ENCODE measurements at regions not wholly inside any gene's neighbourhood (a gene's known extent, or its start where the extent isn't known, plus 50 kb on each side); places are given as distances from the start of the nearest gene placed in this dataset.
A peak's percentile ranks its signal among the peaks of the same experiment; 100 is the strongest.

- TF ChIP-seq Cebpa-rat (IDR thresholded peaks at IDR 0.05), result peak in 1 of 11 experiments; percentile 43; a peak in 1 of 22 replicates
- no peak overlapping the region for H3K27ac ChIP-seq
Measured at GRCh38 chr12:58519839-58520238, 400.5 kb downstream of the LRIG3 start.

DNA sequence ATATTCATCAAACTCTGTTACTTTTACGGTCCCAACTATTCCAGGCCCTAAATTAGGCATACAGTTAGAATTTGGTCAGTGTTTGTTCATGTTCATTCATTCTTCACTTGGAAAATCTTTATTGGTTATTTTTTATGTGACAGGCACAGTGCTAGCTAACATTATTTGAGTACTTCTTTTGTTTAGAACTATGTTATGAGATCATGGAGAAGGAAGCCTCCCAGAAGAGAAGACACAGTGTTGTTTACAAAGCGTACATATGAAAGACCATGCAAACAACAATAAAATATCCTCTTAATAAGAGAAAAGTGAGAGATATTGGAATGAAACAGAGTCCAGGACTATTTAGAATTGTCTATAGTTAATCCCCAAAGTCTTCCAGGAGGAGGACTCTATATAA is 399.2 kb downstream of the LRIG3 start:
- Histone ChIP-seq H3K4me3 (no peak overlapping the region), H3K36me3 (no peaks in the 10 kb centered on the region), H3K4me1 (no peaks in the 10 kb centered on the region), H3K9me3 (replicated peaks in 1 of 11) (peaks cover 19 to 32% (median 22%) of the 10 kb centered on the region in 11 experiments), H3K4me2 (no peak overlapping the region), H4K20me1 (no peaks in the 10 kb centered on the region), H3K9ac (no peak overlapping the region), H3K27ac (no peak overlapping the region), H3K27me3 (no peaks in the 10 kb centered on the region)
- no peak for TF ChIP-seq Cebpa-rat (IDR thresholded peaks at IDR 0.05)

More at GRCh38 chr12:58519839-58520238, 400.5 kb downstream of the LRIG3 start:
- Histone ChIP-seq H3K27me3 (no peaks in the 10 kb centered on the region), H3K4me2 (no peak overlapping the region), H3K9ac (no peak overlapping the region), H3K4me3 (no peak overlapping the region), H3K36me3 (no peaks in the 10 kb centered on the region), H3K9me3 (replicated peaks in 1 of 11) (peaks cover 19 to 32% (median 22%) of the 10 kb centered on the region in 11 experiments), H3K4me1 (no peaks in the 10 kb centered on the region), H4K20me1 (no peaks in the 10 kb centered on the region)

GRCh38 chr12:58521796-58522195 is 398.5 kb downstream of the LRIG3 start:
- Histone ChIP-seq H3K4me2 (no peak overlapping the region), H3K9ac (no peak overlapping the region), H3K4me1 (no peaks in the 10 kb centered on the region), H3K4me3 (no peak overlapping the region), H3K27me3 (no peaks in the 10 kb centered on the region), H3K9me3 (replicated peaks in 1 of 11) (peaks cover 19 to 32% (median 22%) of the 10 kb centered on the region in 11 experiments), H3K36me3 (no peaks in the 10 kb centered on the region), H4K20me1 (no peaks in the 10 kb centered on the region), H3K27ac (no peak overlapping the region)
- no peak for TF ChIP-seq Cebpa-rat (IDR thresholded peaks at IDR 0.05)

DNA sequence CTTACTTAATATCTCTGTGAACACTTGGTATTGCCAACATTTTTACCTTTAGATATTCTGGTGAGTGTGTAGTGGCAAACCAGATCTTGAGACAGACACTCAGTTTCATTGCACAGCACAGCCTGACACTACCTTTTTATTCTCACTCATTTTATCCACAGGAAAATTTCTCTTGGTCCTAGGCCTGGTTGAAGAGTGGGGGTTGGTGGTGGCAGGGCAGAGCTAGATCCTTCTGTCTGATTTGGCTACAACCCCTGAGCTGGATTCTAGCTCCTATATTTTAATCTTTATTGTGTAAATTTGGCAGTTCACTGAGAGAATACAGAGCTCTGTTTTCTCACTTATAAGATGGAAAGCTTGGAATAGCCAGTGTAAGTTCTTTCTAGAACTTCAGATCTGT is 396.9 kb downstream of the LRIG3 start:
- H3K36me3 ChIP-seq, result no peaks in the 10 kb centered on the region
- TF ChIP-seq Cebpa-rat (IDR thresholded peaks at IDR 0.05), result no peak

GRCh38 chr12:58528271-58528670 is 392.0 kb downstream of the LRIG3 start:
- Histone ChIP-seq H3K27ac (no peak overlapping the region), H3K9me3 (replicated peaks in 1 of 11) (peaks cover 0 to 16% (median 0%) of the 10 kb centered on the region in 11 experiments; a peak in 3 of 22 replicates), H4K20me1 (no peaks in the 10 kb centered on the region), H3K4me2 (no peak overlapping the region), H3K27me3 (no peaks in the 10 kb centered on the region), H3K4me1 (peaks cover 0 to 14% (median 0%) of the 10 kb centered on the region in 10 experiments; a peak in 3 of 20 replicates), H3K36me3 (no peaks in the 10 kb centered on the region), H3K9ac (no peak overlapping the region), H3K4me3 (no peak overlapping the region)
- TF ChIP-seq Cebpa-rat (IDR thresholded peaks at IDR 0.05), result no peak

More for the DNA sequence above, 396.9 kb downstream of the LRIG3 start:
- no peak overlapping the region for H3K27ac ChIP-seq
- H3K4me2 ChIP-seq, result no peak overlapping the region
- no peaks in the 10 kb centered on the region for H4K20me1 ChIP-seq
- no peaks in the 10 kb centered on the region for H3K4me1 ChIP-seq
- peaks cover 3 to 21% (median 8%) of the 10 kb centered on the region in 11 experiments for H3K9me3 ChIP-seq (replicated peaks in 1 of 11)
- H3K4me3 ChIP-seq, result no peak overlapping the region
- H3K27me3 ChIP-seq, result no peaks in the 10 kb centered on the region
- no peak overlapping the region for H3K9ac ChIP-seq

DNA sequence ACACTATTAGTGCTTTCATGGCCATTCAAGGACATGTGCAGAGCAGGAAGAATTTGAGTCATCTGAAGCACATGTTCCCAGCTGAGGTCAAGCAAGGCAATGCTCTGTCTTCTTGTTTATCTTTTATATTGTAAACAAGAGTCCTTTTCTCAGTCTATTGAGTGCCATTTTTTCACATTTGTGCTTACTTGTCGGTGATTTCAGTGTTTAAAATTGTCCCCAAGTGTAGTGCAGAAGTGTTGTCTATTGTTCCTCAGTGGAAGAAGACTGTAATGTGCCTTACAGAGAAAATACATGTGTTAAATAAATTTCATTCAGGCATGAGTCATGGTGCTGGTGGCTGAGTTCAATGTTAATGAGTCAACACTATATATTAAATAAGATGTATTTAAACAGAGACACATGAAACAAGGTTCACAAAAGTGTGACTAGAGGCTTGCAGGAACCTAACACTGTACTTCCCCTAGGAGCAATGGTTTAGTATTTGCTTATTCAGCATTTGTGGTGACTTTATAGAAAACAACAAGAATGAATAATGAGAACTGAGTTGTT is 391.1 kb downstream of the LRIG3 start:
- no peak overlapping the region for H3K9ac ChIP-seq
- H3K4me1 ChIP-seq, result peaks cover 0 to 14% (median 0%) of the 10 kb centered on the region in 10 experiments; a peak in 3 of 20 replicates
- H3K36me3 ChIP-seq, result no peaks in the 10 kb centered on the region
- no peak overlapping the region; a peak in 1 of 22 replicates for H3K4me2 ChIP-seq
- no peak for TF ChIP-seq Cebpa-rat (IDR thresholded peaks at IDR 0.05)
- H3K27me3 ChIP-seq, result no peaks in the 10 kb centered on the region
- H3K4me3 ChIP-seq, result no peak overlapping the region
- H3K27ac ChIP-seq, result no peak overlapping the region
- H4K20me1 ChIP-seq, result no peaks in the 10 kb centered on the region
- peaks cover 0 to 16% (median 0%) of the 10 kb centered on the region in 11 experiments; a peak in 3 of 22 replicates for H3K9me3 ChIP-seq (replicated peaks in 1 of 11)

GRCh38 chr12:58529897-58530741 is 390.2 kb downstream of the LRIG3 start:
- H3K9ac ChIP-seq, result no peak overlapping the region
- no peak overlapping the region for H3K27ac ChIP-seq
- peaks cover 0 to 16% (median 0%) of the 10 kb centered on the region in 11 experiments; a peak in 3 of 22 replicates for H3K9me3 ChIP-seq (replicated peaks in 1 of 11)
- no peaks in the 10 kb centered on the region for H3K27me3 ChIP-seq
- no peaks in the 10 kb centered on the region for H3K36me3 ChIP-seq
- H3K4me2 ChIP-seq, result no peak overlapping the region; a peak in 2 of 22 replicates
- H3K4me3 ChIP-seq, result no peak overlapping the region
- no peak for TF ChIP-seq Cebpa-rat (IDR thresholded peaks at IDR 0.05)
- H4K20me1 ChIP-seq, result no peaks in the 10 kb centered on the region
- H3K4me1 ChIP-seq, result peaks cover 0 to 14% (median 0%) of the 10 kb centered on the region in 10 experiments; a peak in 3 of 20 replicates

DNA sequence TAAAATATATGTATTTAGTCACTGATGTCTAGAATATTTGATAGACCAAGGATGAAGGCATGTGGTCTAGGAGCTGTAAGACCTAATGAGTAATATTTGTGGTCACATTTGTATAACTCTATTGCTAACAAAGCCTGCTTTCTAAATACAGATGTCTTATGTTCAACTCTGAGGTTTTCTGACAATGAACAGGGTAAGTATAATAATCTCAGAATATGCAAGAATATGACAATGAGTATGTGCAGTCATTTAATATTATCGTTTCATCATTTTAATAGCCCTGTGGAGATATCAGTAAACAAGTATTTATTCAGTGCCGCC is 389.6 kb downstream of the LRIG3 start:
- no peak overlapping the region for H3K27ac ChIP-seq
- no peaks in the 10 kb centered on the region for H4K20me1 ChIP-seq
- H3K36me3 ChIP-seq, result no peaks in the 10 kb centered on the region
- H3K9me3 ChIP-seq (replicated peaks in 1 of 11), result peaks cover 0 to 16% (median 0%) of the 10 kb centered on the region in 11 experiments; a peak in 3 of 22 replicates
- peaks cover 0 to 14% (median 0%) of the 10 kb centered on the region in 10 experiments; a peak in 3 of 20 replicates for H3K4me1 ChIP-seq
- no peak for TF ChIP-seq Cebpa-rat (IDR thresholded peaks at IDR 0.05)
- H3K4me3 ChIP-seq, result no peak overlapping the region
- H3K4me2 ChIP-seq, result no peak overlapping the region
- no peak overlapping the region for H3K9ac ChIP-seq
- H3K27me3 ChIP-seq, result no peaks in the 10 kb centered on the region

- Histone ChIP-seq H3K9me3 (replicated peaks in 1 of 11) (peaks cover 0 to 15% (median 0%) of the 10 kb centered on the region in 11 experiments; a peak in 3 of 22 replicates), H4K20me1 (no peaks in the 10 kb centered on the region), H3K4me1 (peaks cover 0 to 14% (median 0%) of the 10 kb centered on the region in 10 experiments; a peak in 3 of 20 replicates), H3K9ac (no peak overlapping the region), H3K36me3 (no peaks in the 10 kb centered on the region), H3K27me3 (no peaks in the 10 kb centered on the region), H3K4me3 (no peak overlapping the region), H3K27ac (no peak overlapping the region), H3K4me2 (no peak overlapping the region)
- TF ChIP-seq Cebpa-rat (IDR thresholded peaks at IDR 0.05), result no peak
Measured at GRCh38 chr12:58532855-58533608, 387.3 kb downstream of the LRIG3 start.
